Activated CD8-positive, alpha-beta memory T cell treated with anti-CD3 and anti-CD28 coated beads, Interleukin-2, amount 10 ng/mL, durations not matched to agents 7 days and 5 days (primary cell): ENCODE measurements at regions not wholly inside any gene's neighbourhood (a gene's known extent, or its start where the extent isn't known, plus 50 kb on each side); places are given as distances from the start of the nearest gene placed in this dataset.
"Not testable (repeated sequence)": the region's sequence is repeated elsewhere in the genome, so short reads cannot be mapped to it uniquely, and the experiment has no call there.

Experiments
- ATAC-seq: fragments of 150-1000 bp; cut with Tn5 transposase; one replicate; pipeline ENCODE4 v1.10.0; 2021; ENCODE audit warnings: moderate library complexity
- CTCF ChIA-PET: fragments of 350-600 bp; sonication (Branson Sonifier 250); formaldehyde crosslinking; loops from one replicate; lab custom pipeline; 2021; ENCODE audit warnings: antibody characterized with exemption; lab: Charles Lee
- DNase-seq: peaks from one replicate; pipeline ENCODE4 v3.0.0-alpha.2; 2020
- H3K27ac Mint-ChIP-seq: one replicate; pipeline ENCODE4 v1.8.0; 2021; ENCODE audit warnings: mild to moderate bottlenecking, mixed read lengths
- H3K27me3 Mint-ChIP-seq: one replicate; pipeline ENCODE4 v1.8.0; 2021; ENCODE audit warnings: mixed read lengths
- H3K36me3 Mint-ChIP-seq: one replicate; pipeline ENCODE4 v1.8.0; 2021; ENCODE audit warnings: mild to moderate bottlenecking, mixed read lengths
- H3K4me1 Mint-ChIP-seq: one replicate; pipeline ENCODE4 v1.8.0; 2021; ENCODE audit warnings: mixed read lengths
- H3K4me3 Mint-ChIP-seq: one replicate; pipeline ENCODE4 v1.8.0; 2021; ENCODE audit warnings: mild to moderate bottlenecking, moderate library complexity, mixed read lengths
- H3K9me3 Mint-ChIP-seq: one replicate; pipeline ENCODE4 v1.8.0; 2022; ENCODE audit warnings: low read depth, mixed read lengths

DNA sequence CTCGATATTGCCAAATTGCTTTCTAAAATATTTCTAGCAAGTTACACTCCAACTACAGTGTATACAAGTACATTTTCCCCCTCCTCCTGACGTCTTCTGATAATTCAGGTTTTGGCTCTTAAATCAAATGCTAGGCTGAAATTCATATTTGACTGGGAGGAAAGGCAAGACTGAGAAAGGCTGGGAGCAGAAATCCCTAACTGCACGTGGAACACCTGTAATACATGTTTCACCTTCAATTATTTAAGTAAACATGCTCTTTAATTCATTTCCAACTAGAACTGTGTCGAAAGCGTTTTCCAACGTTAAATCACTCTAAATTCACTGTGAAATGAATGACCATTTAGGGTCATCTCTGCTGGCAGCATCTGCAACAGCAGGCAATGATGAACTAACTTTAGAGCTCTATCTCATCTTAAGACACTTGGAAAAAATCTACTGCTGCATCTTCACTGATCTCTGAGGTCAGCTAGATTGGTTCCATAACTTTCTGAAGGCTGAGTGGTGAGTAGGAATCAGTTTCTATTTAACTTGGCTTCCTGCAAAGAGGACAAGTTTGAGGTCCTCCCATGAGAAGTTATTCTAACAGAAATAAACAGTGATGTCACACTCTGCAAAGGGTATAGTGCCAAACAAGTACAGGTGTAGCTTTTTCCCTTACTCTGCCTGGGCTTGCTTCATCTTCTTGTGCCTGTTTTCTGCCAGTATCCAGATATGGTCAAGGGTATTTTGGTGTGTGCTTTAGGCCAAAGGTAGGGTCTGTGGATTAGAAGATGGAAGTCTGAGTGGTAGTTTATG lies 144.3 kb upstream of the PAK3 start:
- H3K9me3 Mint-ChIP-seq, result no peaks in the 10 kb centered on the region
- ATAC-seq (no peak), DNase-seq (no peak)
- no peak overlapping the region for H3K4me3 Mint-ChIP-seq
- H3K27ac Mint-ChIP-seq, result no peak overlapping the region
- H3K27me3 Mint-ChIP-seq, result no peaks in the 10 kb centered on the region
- H3K4me1 Mint-ChIP-seq, result no peaks in the 10 kb centered on the region
- CTCF ChIA-PET, result no interaction called here
- H3K36me3 Mint-ChIP-seq, result no peaks in the 10 kb centered on the region

GRCh38 chrX:110944751-110945675 lies 149.4 kb upstream of the CHRDL1 start:
- H3K4me1 Mint-ChIP-seq, result no peaks in the 10 kb centered on the region
- H3K9me3 Mint-ChIP-seq, result no peaks in the 10 kb centered on the region
- ATAC-seq (no peak), DNase-seq (no peak)
- no peak overlapping the region for H3K27ac Mint-ChIP-seq
- no peaks in the 10 kb centered on the region for H3K36me3 Mint-ChIP-seq
- H3K4me3 Mint-ChIP-seq, result no peak overlapping the region
- CTCF ChIA-PET, result no interaction called here
- peaks cover 24% of the 10 kb centered on the region for H3K27me3 Mint-ChIP-seq

DNA sequence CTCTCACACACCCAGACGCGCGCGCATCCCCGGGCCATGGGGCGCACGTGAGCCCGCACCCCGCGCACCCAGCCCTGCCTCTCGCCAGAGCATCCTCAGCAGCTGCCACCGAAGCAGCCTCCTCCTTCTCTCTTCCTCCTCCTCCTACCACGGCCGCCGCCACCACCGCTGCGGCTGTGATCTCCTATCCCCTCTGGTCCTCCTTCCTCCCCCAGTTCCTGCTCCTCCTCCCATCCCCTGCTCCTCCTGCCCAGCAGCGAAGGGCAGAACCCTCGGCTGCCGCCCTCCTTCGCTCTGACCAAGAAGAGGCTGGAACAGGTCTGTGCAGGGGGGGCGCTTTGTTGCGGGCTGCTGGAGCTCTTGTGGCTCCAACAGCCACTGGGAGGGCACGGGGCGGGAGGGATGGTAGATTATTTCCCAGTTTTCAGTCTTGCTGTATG lies 148.7 kb upstream of the CHRDL1 start:
- Mint-ChIP-seq H3K36me3 (no peaks in the 10 kb centered on the region), H3K27me3 (peaks cover 24% of the 10 kb centered on the region), H3K27ac (no peak overlapping the region), H3K4me3 (no peak overlapping the region), H3K4me1 (no peaks in the 10 kb centered on the region), H3K9me3 (no peaks in the 10 kb centered on the region)
- CTCF ChIA-PET, result no interaction called here
- DNase-seq, result no peak
- ATAC-seq, result no peak

DNA sequence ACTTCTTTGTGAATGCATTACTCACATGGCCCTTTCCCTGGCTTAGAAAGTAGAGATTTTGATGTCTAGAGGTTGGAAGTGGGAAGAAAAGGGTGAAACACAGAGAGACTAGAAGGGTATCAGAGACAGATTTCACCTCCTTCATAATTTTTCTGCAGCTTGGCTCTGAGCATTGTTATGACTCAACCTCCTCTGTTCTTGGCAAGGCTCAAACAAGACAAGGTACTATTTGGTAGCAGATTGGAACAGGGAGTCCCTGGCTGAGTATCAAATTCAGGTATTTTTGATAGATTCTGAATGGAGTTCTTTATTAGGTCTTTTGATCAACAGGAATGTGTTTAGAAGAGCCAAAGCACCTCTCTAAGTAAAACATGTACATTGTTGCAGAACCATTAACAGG lies 146.3 kb upstream of the CHRDL1 start:
- Mint-ChIP-seq H3K27me3 (peaks cover 24% of the 10 kb centered on the region), H3K4me3 (no peak overlapping the region), H3K4me1 (no peaks in the 10 kb centered on the region), H3K36me3 (no peaks in the 10 kb centered on the region), H3K9me3 (no peaks in the 10 kb centered on the region), H3K27ac (no peak overlapping the region)
- CTCF ChIA-PET, result no interaction called here
- ATAC-seq (no peak), DNase-seq (no peak)

DNA sequence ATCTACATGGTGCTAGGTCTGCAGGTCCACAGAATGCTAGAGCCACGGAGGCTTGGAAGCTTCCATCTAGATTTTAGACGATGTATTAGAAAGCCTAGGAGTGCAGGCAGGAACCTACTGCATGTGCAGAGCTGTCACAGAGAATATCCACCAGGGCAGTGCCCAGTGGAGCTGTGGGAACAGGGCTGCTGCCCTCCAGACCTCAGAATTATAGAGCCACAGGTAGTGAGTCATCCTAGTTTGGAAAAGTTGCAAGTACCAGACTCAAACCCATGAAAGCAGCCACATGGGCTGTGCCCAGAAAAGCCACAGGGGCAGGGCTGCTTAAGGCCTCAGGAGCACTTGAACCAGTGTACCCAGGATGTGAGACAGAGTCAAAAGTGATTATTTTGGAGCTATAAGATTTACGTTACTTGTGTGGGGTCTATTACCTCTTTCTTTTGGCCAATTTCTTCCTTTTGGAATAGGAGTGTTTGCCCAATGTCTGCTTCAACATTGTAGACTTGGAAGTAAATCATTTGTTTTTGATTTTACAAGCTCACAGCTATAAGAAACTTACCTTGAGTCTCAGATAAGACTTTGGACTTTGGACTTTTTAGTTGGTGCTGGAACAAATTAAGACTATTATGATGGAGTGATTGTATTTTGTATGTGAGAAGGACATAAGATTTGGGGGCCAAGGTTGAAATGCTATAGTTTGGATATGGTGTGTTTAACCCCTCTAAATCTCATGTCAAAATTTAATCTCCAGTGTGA lies 143.5 kb upstream of the CHRDL1 start:
- CTCF ChIA-PET, result no interaction called here
- Mint-ChIP-seq H3K27ac (no peak overlapping the region), H3K4me3 (no peak overlapping the region), H3K36me3 (no peaks in the 10 kb centered on the region), H3K9me3 (no peaks in the 10 kb centered on the region), H3K27me3 (peaks cover 11% of the 10 kb centered on the region), H3K4me1 (no peaks in the 10 kb centered on the region)
- no peak for ATAC-seq
- DNase-seq, result no peak

DNA sequence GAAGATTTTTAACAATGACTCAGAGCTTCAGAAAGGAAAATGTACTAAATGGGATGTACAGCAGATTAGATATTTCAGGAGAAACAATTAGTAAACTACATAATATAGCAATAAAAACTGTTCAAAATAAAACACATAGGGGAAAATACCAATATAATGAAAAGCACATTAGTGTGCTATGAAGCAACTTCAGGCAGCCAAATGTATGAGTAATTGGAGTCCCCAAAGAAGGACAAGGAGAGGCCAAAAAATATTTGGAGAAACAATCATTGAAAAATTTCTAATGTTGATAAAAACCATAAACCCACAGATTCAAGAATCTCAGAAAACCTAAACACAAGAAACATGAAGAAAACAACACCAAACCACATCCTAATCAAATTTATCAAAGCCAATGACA lies 129.3 kb upstream of the CHRDL1 start:
- Mint-ChIP-seq H3K9me3 (no peaks in the 10 kb centered on the region), H3K4me1 (no peaks in the 10 kb centered on the region), H3K27me3 (no peaks in the 10 kb centered on the region), H3K27ac (no peak overlapping the region), H3K36me3 (no peaks in the 10 kb centered on the region), H3K4me3 (no peak overlapping the region)
- ATAC-seq, result no peak
- CTCF ChIA-PET, result no interaction called here
- DNase-seq, result no peak

GRCh38 chrX:110920991-110921390 lies 125.4 kb upstream of the CHRDL1 start:
- no peak overlapping the region for H3K4me3 Mint-ChIP-seq
- no peaks in the 10 kb centered on the region for H3K27me3 Mint-ChIP-seq
- CTCF ChIA-PET, result no interaction called here
- no peaks in the 10 kb centered on the region for H3K9me3 Mint-ChIP-seq
- no peaks in the 10 kb centered on the region for H3K36me3 Mint-ChIP-seq
- ATAC-seq (no peak), DNase-seq (no peak)
- no peaks in the 10 kb centered on the region for H3K4me1 Mint-ChIP-seq
- no peak overlapping the region for H3K27ac Mint-ChIP-seq

- CTCF ChIA-PET, result no interaction called here
- no peak for ATAC-seq
- H3K27me3 Mint-ChIP-seq, result no peaks in the 10 kb centered on the region
These were observed 120.0 kb upstream of the CHRDL1 start for GRCh38 chrX:110915570-110915969.

DNA sequence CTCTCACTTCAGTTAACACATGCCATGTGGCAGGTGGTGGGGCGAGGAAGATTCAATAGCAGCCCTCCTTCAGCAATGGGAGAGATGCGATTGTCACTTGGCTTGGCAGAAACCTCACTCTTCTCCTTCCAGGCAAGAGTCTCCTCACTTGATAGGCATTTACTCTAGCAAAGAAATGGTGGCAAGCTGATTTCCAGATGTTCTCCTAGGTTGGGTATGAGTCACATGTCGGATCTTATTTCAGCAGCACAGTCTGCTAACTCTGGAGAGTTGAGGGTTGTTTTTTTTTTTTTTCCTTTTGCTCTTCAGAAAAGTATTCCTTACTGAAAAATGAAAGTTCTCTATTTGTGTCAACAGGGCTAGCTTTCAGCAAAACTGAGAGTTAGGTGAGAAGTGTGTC lies 119.5 kb upstream of the CHRDL1 start:
- no peaks in the 10 kb centered on the region for H3K36me3 Mint-ChIP-seq
- no peaks in the 10 kb centered on the region for H3K4me1 Mint-ChIP-seq
- no peak overlapping the region for H3K4me3 Mint-ChIP-seq
- H3K9me3 Mint-ChIP-seq, result no peaks in the 10 kb centered on the region
- no peaks in the 10 kb centered on the region for H3K27me3 Mint-ChIP-seq
- no peak for DNase-seq
- H3K27ac Mint-ChIP-seq, result no peak overlapping the region
- CTCF ChIA-PET, result no interaction called here
- ATAC-seq, result no peak

More at GRCh38 chrX:110915570-110915969, 120.0 kb upstream of the CHRDL1 start:
- no peak overlapping the region for H3K27ac Mint-ChIP-seq
- H3K4me3 Mint-ChIP-seq, result no peak overlapping the region
- no peaks in the 10 kb centered on the region for H3K9me3 Mint-ChIP-seq
- DNase-seq, result no peak
- no peaks in the 10 kb centered on the region for H3K36me3 Mint-ChIP-seq
- no peaks in the 10 kb centered on the region for H3K4me1 Mint-ChIP-seq

GRCh38 chrX:110914281-110914680 lies 118.7 kb upstream of the CHRDL1 start:
- no peaks in the 10 kb centered on the region for H3K36me3 Mint-ChIP-seq
- no peak for DNase-seq
- CTCF ChIA-PET, result no interaction called here
- no peaks in the 10 kb centered on the region for H3K27me3 Mint-ChIP-seq
- no peak overlapping the region for H3K27ac Mint-ChIP-seq
- no peaks in the 10 kb centered on the region for H3K4me1 Mint-ChIP-seq
- H3K9me3 Mint-ChIP-seq, result no peaks in the 10 kb centered on the region
- ATAC-seq, result no peak
- no peak overlapping the region for H3K4me3 Mint-ChIP-seq

GRCh38 chrX:110904747-110905146 lies 109.1 kb upstream of the CHRDL1 start:
- H3K27me3 Mint-ChIP-seq, ATAC-seq, CTCF ChIA-PET, H3K36me3 Mint-ChIP-seq, H3K9me3 Mint-ChIP-seq, H3K4me3 Mint-ChIP-seq, H3K4me1 Mint-ChIP-seq, H3K27ac Mint-ChIP-seq, DNase-seq: not testable (repeated sequence)

GRCh38 chrX:110881971-110882370 lies 86.4 kb upstream of the CHRDL1 start:
- Mint-ChIP-seq H3K9me3 (peaks cover 5% of the 10 kb centered on the region), H3K36me3 (no peaks in the 10 kb centered on the region), H3K4me1 (no peaks in the 10 kb centered on the region), H3K27me3 (no peaks in the 10 kb centered on the region), H3K4me3 (no peak overlapping the region), H3K27ac (no peak overlapping the region)
- no peak for DNase-seq
- ATAC-seq, result no peak
- CTCF ChIA-PET, result no interaction called here

DNA sequence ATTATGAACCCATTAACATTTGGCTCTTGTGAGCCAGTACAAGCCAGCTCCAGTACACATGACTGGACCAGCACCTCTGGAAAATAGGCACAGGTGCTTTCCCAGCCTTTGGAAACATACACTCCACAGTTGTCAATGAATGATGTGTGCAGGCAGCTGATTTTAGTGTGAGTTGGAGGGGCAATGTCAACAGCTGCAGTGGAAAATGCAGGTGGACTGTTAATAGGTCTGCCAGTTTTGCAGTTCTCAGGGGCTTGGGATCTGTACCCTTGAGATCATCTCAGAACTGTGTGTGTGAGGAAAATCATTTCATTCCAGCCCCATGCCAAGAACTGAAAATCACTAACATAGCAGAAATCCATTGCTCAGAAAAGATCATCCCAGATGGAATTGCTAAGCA lies 81.7 kb upstream of the CHRDL1 start:
- Mint-ChIP-seq H3K4me3 (no peak overlapping the region), H3K27ac (no peak overlapping the region), H3K4me1 (no peaks in the 10 kb centered on the region), H3K36me3 (no peaks in the 10 kb centered on the region), H3K9me3 (peaks cover 5% of the 10 kb centered on the region), H3K27me3 (no peaks in the 10 kb centered on the region)
- ATAC-seq, result no peak
- CTCF ChIA-PET, result no interaction called here
- no peak for DNase-seq
